ENCODE measurements at regions not wholly inside any gene's neighbourhood (a gene's known extent, or its start where the extent isn't known, plus 50 kb on each side); places are given as distances from the start of the nearest gene placed in this dataset.

GRCh38 chr3:67923796-67924195, 269.4 kb upstream of the SUCLG2 start:
- TF ChIP-seq, protein P1, sequence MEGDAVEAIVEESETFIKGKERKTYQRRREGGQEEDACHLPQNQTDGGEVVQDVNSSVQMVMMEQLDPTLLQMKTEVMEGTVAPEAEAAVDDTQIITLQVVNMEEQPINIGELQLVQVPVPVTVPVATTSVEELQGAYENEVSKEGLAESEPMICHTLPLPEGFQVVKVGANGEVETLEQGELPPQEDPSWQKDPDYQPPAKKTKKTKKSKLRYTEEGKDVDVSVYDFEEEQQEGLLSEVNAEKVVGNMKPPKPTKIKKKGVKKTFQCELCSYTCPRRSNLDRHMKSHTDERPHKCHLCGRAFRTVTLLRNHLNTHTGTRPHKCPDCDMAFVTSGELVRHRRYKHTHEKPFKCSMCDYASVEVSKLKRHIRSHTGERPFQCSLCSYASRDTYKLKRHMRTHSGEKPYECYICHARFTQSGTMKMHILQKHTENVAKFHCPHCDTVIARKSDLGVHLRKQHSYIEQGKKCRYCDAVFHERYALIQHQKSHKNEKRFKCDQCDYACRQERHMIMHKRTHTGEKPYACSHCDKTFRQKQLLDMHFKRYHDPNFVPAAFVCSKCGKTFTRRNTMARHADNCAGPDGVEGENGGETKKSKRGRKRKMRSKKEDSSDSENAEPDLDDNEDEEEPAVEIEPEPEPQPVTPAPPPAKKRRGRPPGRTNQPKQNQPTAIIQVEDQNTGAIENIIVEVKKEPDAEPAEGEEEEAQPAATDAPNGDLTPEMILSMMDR (IDR thresholded peaks at IDR 0.05; ENCODE audit: insufficient read depth, low read length): no peak
- TF ChIP-seq POLR2AphosphoS5 (IDR thresholded peaks at IDR 0.05; ENCODE audit: low read depth) (no peak), SPI1 (IDR thresholded peaks at IDR 0.05; ENCODE audit: borderline replicate concordance, low read depth) (no peak), REST (IDR thresholded peaks at IDR 0.05; ENCODE audit: insufficient replicate concordance, low read depth) (no peak)
